A549 (cell line): ENCODE measurements at regions not wholly inside any gene's neighbourhood (a gene's known extent, or its start where the extent isn't known, plus 50 kb on each side); places are given as distances from the start of the nearest gene placed in this dataset.

Experiments used
- ATAC-seq, 2 experiments: fragments of 200-7000 bp in 1 of 2; fragments of >200 bp in 1 of 2; cut with Nextera tagmentation in 1 of 2; cut with Tn5 transposase in 1 of 2; 3 replicates each; pipeline versions ENCODE4 v1.8.0 to v1.9.1; 2018 to 2020; ENCODE audit warnings: mild to moderate bottlenecking in 1 of 2, moderate library complexity in 1 of 2
- CTCF ChIA-PET: fragments of 300-600 bp; sonication (Branson Sonifier 250); formaldehyde crosslinking; extraction: SDS; loops from one replicate; lab custom pipeline; 2021; ENCODE audit warnings: antibody characterized with exemption, inconsistent platforms; lab: Yijun Ruan, JAX
- POLR2A ChIA-PET: fragments of 350-600 bp; formaldehyde crosslinking; extraction: SDS; loops from one replicate; lab custom pipeline; 2021; ENCODE audit warnings: antibody characterized with exemption, inconsistent platforms; lab: Yijun Ruan, JAX
- DNase-seq, 2 experiments: peaks; one replicate each; pipeline versions ENCODE4 v3.0.0 to v3.0.0-alpha.2; 2011 to 2016; ENCODE audit warnings: low read depth in 1 of 2, low spot score in 1 of 2
- FAIRE-seq: peaks from 2 replicates; lab custom pipeline; 2011; peaks lifted over from hg19 to GRCh38; lab: Jason Lieb, UNC
- H3K27ac ChIP-seq, 2 experiments: fragments of >200 bp; sonication (Bioruptor Twin); formaldehyde crosslinking; 3 replicates each; pipeline ENCODE4 v1.5.1; 2016 to 2017
- H3K4me1 ChIP-seq: fragments of >200 bp; sonication (Bioruptor Twin); formaldehyde crosslinking; 3 replicates; pipeline ENCODE4 v1.6.1; 2016
- H3K4me2 ChIP-seq: fragments of >200 bp; sonication (Bioruptor Twin); formaldehyde crosslinking; 3 replicates; pipeline ENCODE4 v1.6.1; 2016
- H3K4me3 ChIP-seq: fragments of >200 bp; sonication (Bioruptor Twin); formaldehyde crosslinking; 3 replicates; pipeline ENCODE4 v1.5.1; 2016
- H3K9me3 ChIP-seq: fragments of >200 bp; sonication (Bioruptor Twin); formaldehyde crosslinking; 3 replicates; pipeline ENCODE4 v1.6.1; 2016
- CBX2 ChIP-seq: fragments of 200-600 bp; sonication (generic); IDR thresholded peaks from 2 replicates; pipeline ENCODE4 v1.6.1; 2016; ENCODE audit warnings: low read depth, mild to moderate bottlenecking, borderline replicate concordance
- CBX8 ChIP-seq: fragments of 200-600 bp; sonication (generic); IDR thresholded peaks from 2 replicates; pipeline ENCODE4 v1.6.1; 2016
- CEBPB ChIP-seq, 2 experiments: fragments of >200 bp in 1 of 2; sonication (Bioruptor Twin) in 1 of 2; formaldehyde crosslinking in 1 of 2; IDR thresholded peaks; 2 replicates each; pipeline ENCODE4 v1.6.1; 2012 to 2016
- CTCF ChIP-seq: fragments of >200 bp; sonication (Bioruptor Twin); formaldehyde crosslinking; IDR thresholded peaks from 3 replicates; pipeline ENCODE4 v1.5.1; 2016
- EHMT2 ChIP-seq: fragments of 200-600 bp; sonication (generic); IDR thresholded peaks from 2 replicates; pipeline ENCODE4 v1.6.1; 2016; ENCODE audit warnings: antibody characterized with exemption, low read depth, mild to moderate bottlenecking, moderate library complexity
- ESRRA ChIP-seq: fragments of 150-350 bp; IDR thresholded peaks from 2 replicates; pipeline ENCODE4 v1.6.1; 2014; ENCODE audit warnings: mild to moderate bottlenecking, low read length, borderline replicate concordance
- FOXS1 ChIP-seq: fragments of 250-450 bp; sonication (Bioruptor Pico); IDR thresholded peaks from 2 replicates; pipeline ENCODE4 v1.5.0; 2020; ENCODE audit warnings: mild to moderate bottlenecking, moderate library complexity
- GATA3 ChIP-seq: IDR thresholded peaks from 2 replicates; pipeline ENCODE4 v1.6.1; 2012; ENCODE audit warnings: borderline replicate concordance
- KDM5A ChIP-seq: fragments of 200-600 bp; sonication (generic); IDR thresholded peaks from 2 replicates; pipeline ENCODE4 v1.6.1; 2016; ENCODE audit warnings: antibody characterized with exemption, mild to moderate bottlenecking
- MYC ChIP-seq: IDR thresholded peaks from 2 replicates; pipeline ENCODE4 v1.6.1; 2012; ENCODE audit warnings: mild to moderate bottlenecking, inconsistent platforms, low read length, improper control_type of control experiment, borderline replicate concordance
- PBX3 ChIP-seq: IDR thresholded peaks from 2 replicates; pipeline ENCODE4 v1.6.1; 2012
- POLR2AphosphoS2 ChIP-seq: conservative IDR thresholded peaks from 2 replicates; pipeline ENCODE4 v1.6.1; 2012; ENCODE audit warnings: low read length, improper control_type of control experiment, inconsistent platforms
- RAD21 ChIP-seq, 2 experiments: fragments of >200 bp in 1 of 2; sonication (Bioruptor Twin) in 1 of 2; formaldehyde crosslinking in 1 of 2; IDR thresholded peaks in 1 of 2; conservative IDR thresholded peaks in 1 of 2; 2 replicates in 1 of 2; 3 replicates in 1 of 2; pipeline ENCODE4 v1.6.1; 2012 to 2018; ENCODE audit warnings: inconsistent platforms in 1 of 2
- RARB ChIP-seq: fragments of 250-450 bp; sonication (Bioruptor Pico); IDR thresholded peaks from 2 replicates; pipeline ENCODE4 v1.8.0; 2021; ENCODE audit warnings: mild to moderate bottlenecking, moderate library complexity
- RCOR1 ChIP-seq: fragments of 150-350 bp; IDR thresholded peaks from 2 replicates; pipeline ENCODE4 v1.6.1; 2014; ENCODE audit warnings: antibody characterized with exemption, low read length, low read depth
- RNF2 ChIP-seq: fragments of 200-600 bp; sonication (generic); IDR thresholded peaks from 2 replicates; pipeline ENCODE4 v1.6.1; 2016; ENCODE audit warnings: low read depth, mild to moderate bottlenecking, antibody characterized with exemption, moderate library complexity, borderline replicate concordance
- SREBF2 ChIP-seq: fragments of 450-650 bp; IDR thresholded peaks from 2 replicates; pipeline ENCODE4 v1.6.1; 2014; ENCODE audit warnings: mild to moderate bottlenecking, moderate library complexity
- TFCP2L1 ChIP-seq: fragments of 250-450 bp; sonication (Bioruptor Pico); IDR thresholded peaks from 2 replicates; pipeline ENCODE4 v1.5.0; 2021; ENCODE audit warnings: mild to moderate bottlenecking
- USF2 ChIP-seq: fragments of 450-650 bp; IDR thresholded peaks from 2 replicates; pipeline ENCODE4 v1.6.1; 2014; ENCODE audit warnings: antibody characterized with exemption
- ZFP36 ChIP-seq: fragments of 450-650 bp; IDR thresholded peaks from 2 replicates; pipeline ENCODE4 v1.6.1; 2014; ENCODE audit warnings: borderline replicate concordance; ENCODE audit not compliant: partially characterized antibody
- ZSCAN20 ChIP-seq: fragments of 250-450 bp; sonication (Bioruptor Pico); IDR thresholded peaks from 2 replicates; pipeline ENCODE4 v1.8.0; 2022; ENCODE audit warnings: mild to moderate bottlenecking, moderate library complexity
- WGBS: methylation state at CpG from one replicate; pipeline ENCODE4 v1.1.6; 2017; ENCODE audit errors: missing lambda C conversion rate; 5-methylcytosine and 5-hydroxymethylcytosine counted together
- TF ChIP-seq, protein P1 (sequence below): fragments of >200 bp; sonication (Bioruptor Twin); formaldehyde crosslinking; IDR thresholded peaks from 2 replicates; pipeline ENCODE4 v1.6.1; 2016
- TF ChIP-seq, protein P2 (sequence below): IDR thresholded peaks from 2 replicates; pipeline ENCODE4 v1.6.1; 2012; ENCODE audit warnings: low read depth, borderline replicate concordance

- WGBS = 42% methylated on average over 9 of the region's 26 CpGs
- POLR2A ChIA-PET = no interaction called here
- no peak for TF ChIP-seq FOXS1 (CRISPR knock-in tag)
- TF ChIP-seq CEBPB (IDR thresholded peaks at IDR 0.05) = no peak
- no peak for TF ChIP-seq RAD21 (conservative IDR thresholded peaks at IDR 0.05 in 1 of 2, IDR thresholded peaks at IDR 0.05 in 1 of 2)
- TF ChIP-seq KDM5A = no peak
- TF ChIP-seq RNF2 = no peak
- TF ChIP-seq TFCP2L1 (CRISPR knock-in tag) = no peak
- TF ChIP-seq MYC = no peak
- TF ChIP-seq CTCF = no peak
- no peak for TF ChIP-seq ESRRA
- TF ChIP-seq USF2 = no peak
- TF ChIP-seq EHMT2 = no peak
- no peak for TF ChIP-seq GATA3
- TF ChIP-seq ZSCAN20 (CRISPR knock-in tag) = no peak
- TF ChIP-seq CBX2 = no peak
- TF ChIP-seq, all 56 proteins: peak for 0
- ATAC-seq (no peak), DNase-seq (peak in 1 of 2 experiments; percentile 4), FAIRE-seq (no peak)
- Histone ChIP-seq H3K4me1 (no peaks in the 10 kb centered on the region), H3K4me3 (no peak overlapping the region), H3K27ac (no peak overlapping the region), H3K4me2 (no peak overlapping the region), H3K9me3 (no peaks in the 10 kb centered on the region)
- CTCF ChIA-PET = interaction anchor here (0.6 kb wide), 1 partner anchor 535 kb away, joined by 3 read pairs; no protein-coding TSS in a partner anchor
Measured at GRCh38 chr18:44320619-44321460, 359.8 kb upstream of the SETBP1 start.

GRCh38 chr18:44321868-44322590 lies 358.7 kb upstream of the SETBP1 start:
- no peaks in the 10 kb centered on the region for H3K9me3 ChIP-seq
- H3K4me1 ChIP-seq = no peaks in the 10 kb centered on the region
- POLR2A ChIA-PET = no interaction called here
- FAIRE-seq (no peak), DNase-seq (no peak), ATAC-seq (no peak)
- H3K27ac ChIP-seq = no peak overlapping the region
- WGBS = 0% methylated on average over 2 of the region's 7 CpGs
- CTCF ChIA-PET = no interaction called here
- no peak overlapping the region for H3K4me2 ChIP-seq
- H3K4me3 ChIP-seq = no peak overlapping the region
- TF ChIP-seq RCOR1 (no peak), SREBF2 (no peak), RNF2 (no peak), CBX8 (no peak), RARB (no peak), ZFP36 (no peak), PBX3 (no peak), POLR2AphosphoS2 (no peak)
- TF ChIP-seq, protein P1, sequence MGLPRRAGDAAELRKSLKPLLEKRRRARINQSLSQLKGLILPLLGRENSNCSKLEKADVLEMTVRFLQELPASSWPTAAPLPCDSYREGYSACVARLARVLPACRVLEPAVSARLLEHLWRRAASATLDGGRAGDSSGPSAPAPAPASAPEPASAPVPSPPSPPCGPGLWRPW = no peak
- TF ChIP-seq, protein P2, sequence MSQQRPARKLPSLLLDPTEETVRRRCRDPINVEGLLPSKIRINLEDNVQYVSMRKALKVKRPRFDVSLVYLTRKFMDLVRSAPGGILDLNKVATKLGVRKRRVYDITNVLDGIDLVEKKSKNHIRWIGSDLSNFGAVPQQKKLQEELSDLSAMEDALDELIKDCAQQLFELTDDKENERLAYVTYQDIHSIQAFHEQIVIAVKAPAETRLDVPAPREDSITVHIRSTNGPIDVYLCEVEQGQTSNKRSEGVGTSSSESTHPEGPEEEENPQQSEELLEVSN = no peak
- TF ChIP-seq, all 56 proteins: peak for 0
